ENCODE measurements at regions not wholly inside any gene's neighbourhood (a gene's known extent, or its start where the extent isn't known, plus 50 kb on each side); places are given as distances from the start of the nearest gene placed in this dataset.
"Not testable (repeated sequence)": the region's sequence is repeated elsewhere in the genome, so short reads cannot be mapped to it uniquely, and the experiment has no call there.

DNA sequence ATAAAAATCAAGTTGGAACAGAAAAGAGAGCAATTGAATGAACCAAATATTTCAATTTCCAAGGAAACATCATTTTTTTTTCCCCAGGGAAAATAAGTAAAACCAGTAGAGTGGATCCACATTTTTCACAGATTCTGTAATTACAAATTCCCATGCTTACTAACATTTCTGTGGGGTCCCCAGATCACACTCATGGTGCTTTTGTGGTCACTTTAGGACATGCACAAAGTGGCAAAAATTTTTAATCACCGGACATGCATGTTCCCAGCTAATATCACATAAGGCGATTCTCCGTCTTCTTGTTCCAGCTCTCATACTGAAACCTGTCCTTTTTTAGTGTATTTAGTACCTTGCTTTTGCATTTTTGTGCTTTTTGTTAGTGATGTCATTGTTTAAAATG lies 748.2 kb upstream of the SLITRK1 start:
- no peak for DNase-seq

DNA sequence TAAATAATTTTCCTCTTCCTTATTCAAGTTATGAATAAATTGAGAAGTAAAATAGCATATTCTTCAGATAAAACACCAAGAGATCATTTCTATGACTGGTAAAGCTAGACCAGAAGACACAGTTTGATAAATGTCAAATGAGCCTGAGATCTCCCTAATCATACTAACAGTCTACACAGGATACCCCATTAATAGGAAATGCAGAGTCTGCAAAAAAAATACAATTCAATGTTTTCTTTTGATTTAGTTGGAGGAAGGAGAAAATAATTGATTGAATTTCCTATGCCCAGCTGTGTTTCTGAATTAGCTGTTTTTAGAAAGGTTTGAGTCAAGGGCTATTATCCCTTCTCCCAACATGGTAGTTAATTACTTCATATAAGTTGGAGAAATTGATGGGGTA lies 734.6 kb upstream of the SLITRK1 start:
- DNase-seq, result no peak

DNA sequence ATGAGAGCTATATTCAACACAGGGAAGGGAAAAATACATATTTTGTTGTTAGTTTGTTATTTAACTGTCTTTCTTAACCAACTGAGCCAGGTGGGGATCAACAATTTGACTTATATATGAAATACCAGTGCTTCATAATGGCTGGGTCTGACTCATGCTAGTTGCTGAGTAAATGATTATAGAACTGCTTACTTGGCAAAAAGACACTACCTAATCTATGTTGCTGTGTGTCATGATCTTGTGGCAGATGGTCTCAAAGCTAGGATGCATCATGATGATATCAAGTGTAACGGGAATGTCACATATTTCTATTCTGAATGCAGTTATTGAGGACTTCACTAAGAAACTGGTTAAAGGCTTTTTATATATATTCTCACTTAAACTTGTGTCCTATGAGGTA lies 727.4 kb upstream of the SLITRK1 start:
- DNase-seq, result no peak

DNA sequence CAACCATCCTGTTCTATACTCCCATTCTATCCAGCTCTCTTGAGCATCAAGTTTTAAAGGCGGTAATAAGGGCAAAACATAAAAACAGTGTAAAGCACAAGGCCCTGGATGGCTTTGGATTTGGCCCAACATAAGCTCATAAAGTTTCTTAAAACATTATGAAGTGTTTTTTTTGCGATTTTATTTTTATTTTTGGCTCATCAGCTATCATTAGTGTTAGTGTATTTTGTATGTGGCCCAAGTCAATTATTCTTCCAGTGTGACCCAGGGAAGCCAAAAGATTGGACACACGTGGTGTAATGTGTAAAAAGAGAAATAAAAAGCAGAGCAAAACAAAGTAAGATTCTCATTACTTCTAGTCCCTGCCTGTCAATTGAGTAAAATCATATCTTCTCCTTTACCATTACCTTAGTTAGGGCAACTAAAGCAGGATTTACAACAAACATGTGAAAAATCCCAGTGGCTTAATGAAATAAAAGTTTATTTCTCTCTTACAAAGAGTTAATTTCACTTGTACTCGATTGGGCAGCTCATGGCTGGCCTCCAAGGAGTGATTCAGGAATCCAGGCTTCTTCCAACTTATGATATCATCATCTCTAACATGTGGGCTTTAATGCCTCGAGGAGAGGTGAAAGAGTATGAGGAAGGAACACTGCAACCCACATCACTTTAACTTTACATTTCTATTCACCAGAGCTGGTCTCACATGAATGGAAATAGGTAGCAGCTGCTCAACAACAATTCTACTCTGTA lies 725.2 kb upstream of the SLITRK1 start:
- no peak for DNase-seq

DNA sequence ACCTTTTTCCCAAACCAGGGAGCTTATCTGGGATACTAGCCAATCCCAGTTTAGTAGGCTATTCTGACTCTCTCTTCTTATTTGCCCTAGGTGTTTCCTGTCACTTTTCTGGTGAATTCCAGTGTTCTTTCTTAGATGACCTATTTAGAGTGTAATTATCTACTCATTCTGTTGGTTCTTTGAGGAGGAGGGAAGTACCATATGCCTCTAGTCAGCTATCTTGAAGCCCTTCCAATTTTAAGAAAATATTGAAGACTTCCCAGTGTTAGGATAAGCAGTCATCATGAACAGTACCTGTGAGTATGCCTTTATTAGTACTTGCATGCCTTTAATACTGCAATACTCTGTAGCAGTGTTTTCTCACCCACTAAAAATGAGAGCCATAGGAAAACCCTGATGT lies 724.3 kb upstream of the SLITRK1 start:
- no peak for DNase-seq

DNA sequence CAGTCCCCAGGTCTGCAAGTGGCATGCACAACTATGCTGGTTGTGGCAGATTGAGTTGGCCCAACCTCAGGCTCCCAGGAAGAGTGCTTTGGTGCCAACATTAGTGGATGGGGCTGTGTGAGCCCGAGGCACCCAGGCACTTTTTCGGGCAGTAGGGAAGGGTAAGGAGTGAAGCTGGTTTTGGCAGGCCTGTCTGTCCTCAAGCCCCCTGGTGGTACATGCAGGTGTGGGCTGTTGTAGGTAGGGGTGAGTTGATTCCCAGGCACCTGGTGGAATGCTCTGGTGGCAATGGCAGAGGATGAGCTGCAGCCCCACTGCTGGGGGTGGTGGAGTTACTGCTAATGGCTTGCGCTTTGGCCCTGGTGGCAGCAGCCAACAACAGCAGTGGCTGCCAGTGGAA lies 723.7 kb upstream of the SLITRK1 start:
- DNase-seq, result no peak

DNA sequence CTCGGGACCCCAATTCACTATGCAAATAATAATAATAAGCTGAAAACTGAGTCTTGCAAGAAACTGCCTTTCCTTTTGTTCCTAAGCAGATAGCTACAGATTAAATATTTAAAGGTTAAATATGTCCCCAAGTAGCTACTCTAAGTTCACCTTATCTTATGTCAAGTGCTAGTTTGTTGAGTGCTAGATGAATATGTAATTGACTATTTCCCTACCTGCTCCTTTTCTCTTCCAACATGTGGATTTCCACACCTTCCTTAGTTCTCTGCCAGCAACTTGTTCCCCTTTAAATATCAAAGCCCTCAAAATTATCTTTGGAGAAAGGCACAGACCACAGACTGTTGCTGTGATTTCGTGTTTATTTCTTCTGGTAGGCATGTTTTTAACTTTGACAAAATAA lies 709.2 kb upstream of the SLITRK1 start:
- no peak for DNase-seq

DNA sequence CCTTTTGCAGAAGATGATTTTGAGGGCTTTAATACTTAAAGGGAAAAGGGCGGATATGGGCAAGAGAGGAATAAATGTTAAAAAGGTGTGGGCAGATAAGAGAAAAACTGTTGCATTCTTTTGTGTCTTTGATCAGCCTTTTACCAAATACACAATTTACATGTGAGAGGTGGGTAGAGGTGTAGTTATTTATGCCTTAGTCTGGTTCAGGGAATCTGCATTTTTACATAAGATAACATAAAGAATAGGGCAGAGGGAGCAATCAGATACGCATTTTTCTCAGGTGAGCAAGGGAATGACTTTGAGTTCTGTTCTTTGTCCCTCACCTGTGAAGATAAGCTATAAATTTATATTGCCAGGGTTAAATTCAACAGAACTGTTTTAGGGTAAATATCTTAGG lies 708.4 kb upstream of the SLITRK1 start:
- DNase-seq, result no peak

DNA sequence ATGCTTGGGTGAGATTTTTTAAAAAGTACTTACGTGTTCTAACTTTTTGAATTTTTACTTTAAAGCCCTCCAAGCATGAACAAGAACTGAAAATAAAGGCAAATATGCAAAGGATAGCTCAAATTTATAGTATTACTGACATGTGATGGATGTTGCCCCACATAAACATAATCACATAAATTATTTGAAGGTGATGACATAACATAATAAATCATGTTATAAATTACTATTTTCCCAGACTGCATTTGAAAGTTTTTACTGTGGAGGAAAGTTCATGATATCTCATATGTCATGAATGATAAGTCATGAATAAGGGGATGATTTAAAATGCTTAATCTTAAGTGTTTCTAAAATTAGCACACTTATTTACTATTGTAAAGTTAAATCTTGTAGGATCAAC lies 705.7 kb upstream of the SLITRK1 start:
- no peak for DNase-seq

DNA sequence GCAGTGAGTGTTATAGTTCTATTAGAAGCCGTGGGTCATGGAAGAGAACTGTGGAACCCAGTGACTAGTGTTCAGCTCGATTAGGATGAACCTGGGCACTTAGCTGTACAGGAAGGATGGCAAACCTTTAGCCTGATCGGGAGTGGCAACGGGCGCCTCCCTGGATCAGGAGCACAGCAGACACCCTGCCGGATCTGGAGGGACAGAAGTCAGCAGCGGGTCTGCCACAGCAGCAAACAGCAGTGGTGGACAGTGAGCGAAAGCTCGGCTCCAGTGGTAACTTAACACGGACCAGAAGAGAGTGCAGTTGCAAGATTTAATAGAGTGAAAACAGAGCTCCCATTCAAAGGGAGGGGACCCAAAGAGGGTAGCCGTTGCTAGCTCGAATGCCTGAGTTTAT lies 697.6 kb upstream of the SLITRK1 start:
- not testable (repeated sequence) for DNase-seq

DNA sequence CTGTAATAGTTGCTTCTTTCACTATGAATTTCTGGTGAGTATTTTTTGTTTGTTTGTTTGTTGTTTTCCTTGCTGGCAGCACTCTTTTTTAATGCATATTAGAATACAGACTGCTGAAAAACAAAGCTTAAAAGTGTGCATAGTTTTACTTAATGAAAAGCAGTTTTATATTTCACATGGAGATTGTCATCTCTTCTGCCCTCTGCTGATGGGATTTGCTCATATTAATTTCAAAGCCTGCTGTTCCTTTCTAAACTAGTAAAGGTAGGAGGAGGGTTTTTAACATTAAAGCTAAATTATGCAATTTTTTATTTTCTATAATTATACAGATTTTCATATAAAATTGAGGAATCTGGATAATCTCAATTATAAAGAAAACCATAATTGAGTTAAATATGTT lies 692.6 kb upstream of the SLITRK1 start:
- no peak for DNase-seq

DNA sequence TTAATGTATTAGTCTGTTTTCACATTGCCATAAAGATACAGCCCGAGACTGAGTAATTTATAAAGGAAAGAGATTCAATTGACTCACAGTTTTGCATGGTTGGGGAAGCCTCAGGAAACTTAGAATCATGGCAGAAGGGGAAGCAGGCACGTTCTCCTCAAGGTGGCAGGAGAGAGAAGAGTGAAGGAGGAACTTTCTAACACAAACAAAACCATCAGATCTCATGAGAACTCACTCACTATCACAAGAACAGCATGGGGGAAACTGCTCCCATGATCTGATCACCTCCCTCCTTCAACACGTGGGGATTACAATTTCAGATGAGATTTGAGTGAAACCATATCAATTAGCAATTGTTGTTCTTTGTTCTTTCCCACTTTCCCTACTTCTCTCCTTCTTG lies 689.0 kb upstream of the SLITRK1 start:
- no peak for DNase-seq

DNA sequence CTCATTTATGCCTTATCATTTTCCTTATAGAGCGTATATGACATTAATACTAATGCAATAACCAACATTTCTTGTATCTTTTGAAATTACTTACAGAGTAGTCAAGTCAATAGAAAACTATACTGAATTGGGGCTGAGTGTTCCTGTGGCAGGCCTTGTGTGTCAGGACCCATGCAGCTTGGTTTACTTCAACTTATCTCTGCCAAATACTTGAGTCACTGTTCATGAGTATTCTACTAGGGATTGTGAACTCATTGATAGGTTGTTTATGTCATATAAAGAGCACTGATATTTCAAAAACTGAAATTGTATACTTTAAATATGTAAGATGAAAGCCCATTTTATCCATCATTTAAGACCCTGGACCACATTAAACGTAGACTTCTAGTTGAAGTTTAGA lies 688.6 kb upstream of the SLITRK1 start:
- DNase-seq, result no peak

DNA sequence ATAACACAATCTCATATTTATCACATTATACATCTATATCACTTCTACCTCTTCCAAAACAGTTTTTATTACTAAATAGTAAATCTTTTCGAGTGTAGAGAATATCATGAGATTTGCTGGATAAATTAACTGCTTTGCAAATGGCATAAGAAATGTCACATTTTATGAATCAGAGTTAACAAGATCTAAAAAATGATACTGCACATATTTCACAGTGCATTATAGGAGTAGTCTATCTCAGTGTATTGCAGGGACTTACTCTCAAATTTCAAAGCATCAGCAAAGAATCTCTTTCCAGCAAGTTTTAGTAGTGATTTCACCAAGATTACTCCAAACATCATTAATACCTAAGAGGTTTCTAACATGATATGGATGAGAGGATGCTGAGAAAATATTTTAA lies 687.1 kb upstream of the SLITRK1 start:
- no peak for DNase-seq

DNA sequence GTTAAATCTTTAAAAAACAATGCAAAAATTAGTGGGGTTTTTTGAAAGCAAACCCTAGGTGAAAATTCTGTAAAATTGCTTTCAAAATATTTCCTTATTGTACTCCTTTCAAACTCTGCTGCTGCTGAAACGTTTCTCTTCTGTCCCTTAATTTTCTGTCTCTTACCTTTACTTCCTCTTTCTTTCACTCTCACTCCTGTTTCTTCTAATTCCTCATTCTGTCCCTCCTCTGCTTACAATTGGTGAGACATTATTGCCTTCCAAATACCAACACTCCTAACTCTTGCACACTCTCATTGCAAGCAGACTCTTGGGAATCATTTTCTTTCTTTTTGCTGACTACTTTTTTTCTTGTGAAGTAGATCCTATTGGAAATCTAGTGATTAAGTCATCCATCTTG lies 685.6 kb upstream of the SLITRK1 start:
- DNase-seq, result no peak

DNA sequence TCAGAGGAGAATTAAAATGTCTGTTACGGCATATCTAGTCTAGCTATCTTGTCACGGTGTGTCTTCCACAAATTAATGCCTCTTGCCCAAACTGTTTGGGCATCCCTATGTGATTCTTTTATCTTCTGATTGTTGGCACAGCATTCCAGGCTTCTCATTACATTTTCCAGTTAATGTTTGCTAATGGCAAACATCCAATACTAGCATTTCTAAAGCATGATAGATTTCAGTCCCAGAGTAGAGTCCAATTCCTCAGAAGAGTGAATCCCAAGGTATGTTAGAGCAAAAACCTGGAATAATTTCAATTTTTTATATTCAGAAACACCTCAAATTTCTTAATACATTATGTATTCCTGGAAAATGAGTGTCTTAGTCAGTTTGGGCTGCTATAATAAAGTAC lies 684.5 kb upstream of the SLITRK1 start:
- no peak for DNase-seq

DNA sequence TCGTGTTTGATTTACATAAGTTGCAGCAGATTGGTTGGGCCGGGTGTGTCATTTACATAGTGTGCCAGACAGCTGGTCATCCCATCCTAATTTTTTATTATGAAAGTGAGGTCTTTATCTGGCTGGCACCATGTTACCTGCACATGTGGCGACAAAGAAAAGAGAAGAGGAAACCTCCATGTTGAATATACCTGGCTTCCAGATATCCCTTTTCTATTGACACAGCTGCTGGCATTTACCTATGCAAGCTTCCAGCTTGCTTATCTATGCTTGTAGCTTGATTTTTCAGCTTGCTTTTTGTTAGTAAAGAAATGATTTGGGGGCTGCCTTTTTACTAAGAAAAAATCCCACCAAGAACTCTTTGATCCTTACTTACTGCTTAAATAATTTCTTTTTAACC lies 681.3 kb upstream of the SLITRK1 start:
- DNase-seq, result no peak

DNA sequence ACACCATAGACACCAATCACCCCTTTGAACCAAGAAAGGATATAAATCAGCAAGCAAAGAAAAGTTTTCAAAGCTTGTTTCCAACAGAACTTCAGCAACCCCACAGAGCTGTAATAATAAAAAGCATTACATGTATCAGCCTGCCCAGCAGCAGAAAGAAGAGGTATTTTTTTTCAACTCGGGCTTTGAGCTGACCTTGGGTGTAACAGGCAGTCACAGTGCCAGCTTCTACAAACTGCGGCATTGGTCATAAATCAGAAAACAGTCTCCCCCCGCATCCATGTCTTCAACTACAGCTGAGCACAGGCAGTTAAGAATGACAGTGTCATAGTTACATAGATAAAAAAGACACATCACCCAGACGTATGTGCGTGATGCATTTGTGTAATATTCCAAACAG lies 671.0 kb upstream of the SLITRK1 start:
- no peak for DNase-seq

DNA sequence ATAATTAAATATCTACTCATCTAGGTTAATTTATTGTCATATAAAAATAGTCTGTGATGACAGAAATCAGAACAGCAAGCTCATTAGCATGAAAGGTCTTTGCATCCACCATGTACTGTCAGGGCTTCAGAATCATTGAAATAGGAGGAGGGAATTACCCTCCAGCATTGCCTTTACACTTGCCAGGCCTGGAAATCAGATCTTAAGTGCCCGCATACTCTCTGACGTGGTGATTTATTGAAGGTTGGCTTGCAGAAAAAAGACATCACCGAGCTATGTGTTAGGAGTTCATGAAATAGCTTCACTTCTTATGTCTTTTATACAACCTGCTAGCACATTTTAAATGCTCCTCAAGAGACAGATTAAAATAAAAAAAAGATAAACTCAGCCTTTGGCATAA lies 661.7 kb upstream of the SLITRK1 start:
- no peak for DNase-seq

DNA sequence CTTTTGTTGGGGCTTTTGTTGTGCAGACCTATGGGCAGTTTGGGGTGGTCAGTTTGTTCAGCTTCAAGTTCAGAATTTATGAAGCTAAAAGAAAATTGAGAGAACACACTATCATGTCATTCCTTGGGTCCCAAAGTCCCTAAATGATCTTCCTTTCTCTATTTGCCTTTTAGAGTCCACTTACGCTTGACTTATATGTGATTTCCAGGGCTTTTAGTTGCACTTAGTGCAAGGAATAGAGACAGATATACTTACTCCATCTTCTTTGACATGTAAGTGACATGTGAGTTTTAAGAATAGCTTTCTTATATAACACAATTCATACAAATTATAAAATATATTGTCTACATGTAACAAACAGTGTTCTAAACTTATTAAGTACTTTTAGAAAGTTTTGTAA lies 660.1 kb upstream of the SLITRK1 start:
- DNase-seq, result no peak

DNA sequence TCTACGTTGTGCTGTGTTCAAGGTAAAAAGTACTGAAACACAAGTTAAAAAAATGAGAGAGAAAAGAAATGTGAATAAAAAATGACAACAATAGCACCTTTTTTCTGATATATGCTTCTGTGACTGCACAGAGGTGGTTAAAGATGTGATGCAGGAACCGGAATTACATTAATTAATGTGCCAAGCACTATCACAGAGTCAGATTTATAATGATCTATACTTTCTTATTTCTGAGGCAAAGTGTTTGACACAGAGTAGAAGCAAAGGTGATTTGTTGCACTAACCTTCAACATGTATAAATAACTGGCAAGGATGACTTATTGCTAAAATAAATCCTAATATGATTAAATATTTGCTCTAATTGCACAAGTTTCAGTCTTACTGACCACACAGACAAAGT lies 654.6 kb upstream of the SLITRK1 start:
- no peak for DNase-seq

DNA sequence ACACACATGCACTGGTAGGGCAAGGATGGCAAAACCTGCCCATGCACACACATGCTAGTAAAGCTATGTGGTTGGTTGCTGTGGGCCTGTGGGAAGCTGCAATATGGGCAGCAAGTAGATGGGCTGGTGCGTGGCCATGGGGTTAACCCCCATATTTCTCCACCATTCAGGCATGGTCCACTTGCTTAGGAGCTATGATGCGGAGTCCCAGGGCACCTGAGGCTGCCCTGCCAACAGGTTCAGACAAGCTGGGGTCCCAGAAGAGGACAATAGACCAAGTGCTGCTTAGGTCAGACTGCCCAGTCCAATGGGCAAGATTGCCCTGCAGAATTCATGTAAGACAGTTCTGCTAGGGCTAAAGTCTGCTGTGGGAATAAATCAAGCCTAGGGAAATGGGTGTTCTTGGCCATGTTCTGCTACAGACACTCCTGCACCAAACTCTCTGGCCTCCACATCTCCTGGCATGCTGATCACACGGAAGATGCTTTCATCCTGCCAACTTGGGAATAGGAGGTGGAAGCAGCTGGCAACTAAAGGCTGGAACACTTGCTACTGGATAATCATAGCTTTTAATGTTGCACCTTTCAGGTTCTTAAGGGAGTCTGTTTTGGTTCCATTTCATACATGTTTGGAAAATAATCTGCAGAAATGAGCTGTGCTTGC lies 646.3 kb upstream of the SLITRK1 start:
- DNase-seq, result no peak

DNA sequence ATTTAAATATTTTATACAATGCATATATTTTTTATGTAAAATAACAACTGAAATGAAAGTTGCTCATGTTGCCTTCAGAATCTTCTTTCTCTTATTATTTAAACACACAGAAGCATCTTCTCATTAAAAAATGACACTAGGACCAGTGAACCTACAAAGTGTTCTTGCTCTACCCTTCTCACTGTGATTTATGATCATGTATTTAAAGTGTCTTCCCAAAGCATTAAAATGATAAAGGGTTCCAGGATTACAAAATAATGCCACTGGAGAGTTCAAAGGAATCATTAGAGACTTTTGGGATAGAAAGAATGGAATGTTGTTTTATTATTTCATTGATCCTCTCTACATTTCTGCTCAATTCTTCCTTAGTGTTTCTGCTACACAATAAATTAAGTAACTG lies 643.6 kb upstream of the SLITRK1 start:
- DNase-seq, result no peak

DNA sequence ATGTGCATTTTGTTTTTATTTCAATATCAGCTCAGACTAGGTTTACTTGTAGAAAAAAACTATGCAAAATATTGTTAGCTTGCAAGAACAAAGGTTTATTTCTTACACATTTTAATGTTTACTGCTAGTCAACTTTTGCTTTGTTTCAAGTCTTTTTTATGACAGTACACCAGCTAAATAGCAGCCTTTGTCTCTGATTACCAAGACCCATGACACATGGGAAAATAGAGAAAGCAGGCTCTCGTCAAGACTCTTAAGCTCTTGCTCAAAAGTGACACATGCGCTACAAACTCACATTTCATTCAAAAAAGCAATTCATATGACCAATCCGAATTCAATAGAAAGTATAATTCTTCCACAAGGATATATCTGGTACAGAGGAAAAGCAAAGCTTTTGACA lies 642.3 kb upstream of the SLITRK1 start:
- no peak for DNase-seq

DNA sequence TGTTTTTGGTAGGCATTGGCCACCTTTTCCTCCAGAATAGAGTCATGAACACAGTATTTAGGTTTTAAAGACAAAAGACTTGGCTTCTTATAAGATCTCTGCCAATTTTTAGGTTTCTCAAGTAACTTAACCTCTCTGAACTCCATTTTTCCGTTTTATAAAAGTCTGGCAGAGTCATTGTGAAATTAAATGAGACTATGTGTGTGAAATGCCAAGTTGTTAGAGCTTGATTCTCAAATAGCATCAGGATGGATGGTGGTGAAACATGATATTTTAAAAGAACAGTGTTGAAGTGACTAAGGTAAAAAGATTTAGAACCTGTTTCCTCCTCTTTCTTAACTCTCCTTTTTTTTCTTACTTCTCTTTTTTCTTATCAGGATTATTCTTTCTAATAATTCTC lies 617.7 kb upstream of the SLITRK1 start:
- no peak for DNase-seq

Measured in stimulated activated CD4-positive, alpha-beta T cell treated with anti-CD3 and anti-CD28 coated beads, Interleukin-12 subunit alpha, Interleukin-12 subunit beta, amount 100 ng/mL, for 4 hours (primary cell).